Sigmoid colon (tissue), 4 donors: ENCODE measurements at regions not wholly inside any gene's neighbourhood (a gene's known extent, or its start where the extent isn't known, plus 50 kb on each side); places are given as distances from the start of the nearest gene placed in this dataset.

Source experiments
- EP300 ChIP-seq, 4 donors: sonication (generic); formaldehyde crosslinking; IDR thresholded peaks; one replicate each; pipeline ENCODE4 v1.6.1; 2017; ENCODE audit warnings: antibody characterized with exemption in 4 of 4
- POLR2A ChIP-seq, 2 donors: fragments of 450-650 bp; IDR thresholded peaks; one replicate each; pipeline ENCODE4 v1.6.1; 2016; ENCODE audit warnings: antibody characterized with exemption in 2 of 2, mild to moderate bottlenecking in 2 of 2, moderate library complexity in 2 of 2
- POLR2AphosphoS5 ChIP-seq, 4 donors: sonication (generic); formaldehyde crosslinking; IDR thresholded peaks; one replicate each; pipeline ENCODE4 v1.6.1; 2017; ENCODE audit warnings: antibody characterized with exemption in 4 of 4

DNA sequence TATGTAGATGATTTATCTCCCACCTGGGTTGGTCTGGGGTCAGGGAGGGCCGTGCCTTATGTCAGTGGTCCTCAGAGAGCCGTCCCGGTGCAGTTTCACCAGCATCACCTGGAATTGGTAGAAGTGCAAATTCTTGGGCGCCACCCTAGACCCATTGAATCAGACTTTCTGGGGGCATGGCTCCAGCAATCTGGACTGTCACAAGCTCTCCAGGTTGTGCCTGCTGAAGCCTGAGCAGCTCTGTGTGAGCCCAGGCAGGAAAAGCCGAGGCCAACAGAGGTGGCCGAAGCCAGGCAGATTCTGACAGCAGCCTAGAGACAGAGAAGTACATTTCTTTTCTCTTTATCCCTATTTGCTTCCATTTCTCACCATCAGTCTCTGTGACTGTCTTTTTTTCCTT is 98.4 kb upstream of the SEC11C start:
- no peak for TF ChIP-seq POLR2A (IDR thresholded peaks at IDR 0.05)
- no peak for TF ChIP-seq POLR2AphosphoS5 (IDR thresholded peaks at IDR 0.05)
- no peak for TF ChIP-seq EP300 (IDR thresholded peaks at IDR 0.05)
